SK-N-SH treated with all-trans-retinoic acid at 6 μM for 48 hours (cell line): ENCODE measurements at regions not wholly inside any gene's neighbourhood (a gene's known extent, or its start where the extent isn't known, plus 50 kb on each side); places are given as distances from the start of the nearest gene placed in this dataset.

Experiments used
- ARNTL ChIP-seq: fragments of 450-650 bp; formaldehyde crosslinking; IDR thresholded peaks from 2 replicates; pipeline ENCODE4 v1.5.0; 2020; ENCODE audit warnings: low read depth, mild to moderate bottlenecking, moderate library complexity, borderline replicate concordance
- BACH2 ChIP-seq: fragments of 250-450 bp; sonication (Bioruptor Pico); IDR thresholded peaks from 2 replicates; pipeline ENCODE4 v1.9.0; 2021; ENCODE audit warnings: mild to moderate bottlenecking, borderline replicate concordance
- CSDC2 ChIP-seq: fragments of 250-450 bp; sonication (Bioruptor Pico); IDR thresholded peaks from 2 replicates; pipeline ENCODE4 v1.5.0; 2020; ENCODE audit warnings: mild to moderate bottlenecking, moderate library complexity
- GLIS3 ChIP-seq: fragments of 250-450 bp; sonication (Bioruptor Pico); IDR thresholded peaks from 2 replicates; pipeline ENCODE4 v1.5.0; 2020; ENCODE audit warnings: mild to moderate bottlenecking, moderate library complexity
- OSR1 ChIP-seq: fragments of 250-450 bp; sonication (Bioruptor Pico); IDR thresholded peaks from 2 replicates; pipeline ENCODE4 v1.8.0; 2022; ENCODE audit warnings: moderate library complexity, mild to moderate bottlenecking, inconsistent platforms
- PPARA ChIP-seq: fragments of 250-450 bp; sonication (Bioruptor Pico); IDR thresholded peaks from 2 replicates; pipeline ENCODE4 v1.5.0; 2020; ENCODE audit warnings: mild to moderate bottlenecking, borderline replicate concordance
- SNAI2 ChIP-seq: fragments of 250-450 bp; sonication (Bioruptor Pico); IDR thresholded peaks from 2 replicates; pipeline ENCODE4 v1.5.0; 2020; ENCODE audit warnings: mild to moderate bottlenecking, moderate library complexity
- ZFP3 ChIP-seq: fragments of 250-450 bp; sonication (Bioruptor Pico); IDR thresholded peaks from 2 replicates; pipeline ENCODE4 v1.5.0; 2020; ENCODE audit warnings: mild to moderate bottlenecking, moderate library complexity
- ZFP30 ChIP-seq: fragments of 450-650 bp; formaldehyde crosslinking; IDR thresholded peaks from 2 replicates; pipeline ENCODE4 v1.5.0; 2022; ENCODE audit warnings: mild to moderate bottlenecking, moderate library complexity
- ZNF8 ChIP-seq: fragments of 450-650 bp; formaldehyde crosslinking; IDR thresholded peaks from 2 replicates; pipeline ENCODE4 v1.5.0; 2020; ENCODE audit warnings: mild to moderate bottlenecking, moderate library complexity
- TF ChIP-seq, protein P1 (sequence below): fragments of 250-450 bp; sonication (Bioruptor Pico); IDR thresholded peaks from 2 replicates; pipeline ENCODE4 v1.5.1; 2020; ENCODE audit warnings: low read depth, mild to moderate bottlenecking, moderate library complexity
- TF ChIP-seq, protein P2 (sequence below): fragments of 250-450 bp; sonication (Bioruptor Pico); IDR thresholded peaks from 2 replicates; pipeline ENCODE4 v1.8.0; 2021; ENCODE audit warnings: low read depth, mild to moderate bottlenecking, moderate library complexity, borderline replicate concordance
- TF ChIP-seq, protein P3 (sequence below): fragments of 250-450 bp; sonication (Bioruptor Pico); IDR thresholded peaks from 2 replicates; pipeline ENCODE4 v1.8.0; 2020; ENCODE audit warnings: mild to moderate bottlenecking, moderate library complexity, borderline replicate concordance
- TF ChIP-seq, protein P4 (sequence below): fragments of 250-450 bp; sonication (Bioruptor Pico); IDR thresholded peaks from 2 replicates; pipeline ENCODE4 v1.5.1; 2021; ENCODE audit warnings: mild to moderate bottlenecking, moderate library complexity

DNA sequence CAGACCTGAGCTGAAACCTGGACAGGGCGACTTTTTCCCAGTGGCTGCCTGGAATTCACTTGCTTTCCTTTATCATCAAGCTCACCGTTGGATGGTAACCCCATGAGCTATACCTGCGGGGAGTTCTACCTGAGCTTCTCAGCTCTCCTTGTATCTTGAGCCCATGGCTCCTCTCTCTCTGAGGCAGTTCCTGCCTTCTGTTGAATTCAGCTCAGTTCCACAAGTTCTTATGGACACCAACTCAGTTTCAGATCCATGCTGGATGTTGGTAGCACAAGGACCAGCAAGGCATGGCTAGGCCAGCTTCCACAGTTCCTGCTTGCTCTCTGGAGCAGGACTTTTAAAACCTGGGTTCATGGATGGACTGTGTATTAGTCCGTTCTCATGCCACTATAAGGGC is 58.3 kb upstream of the AMPD3 start:
- TF ChIP-seq, protein P1, sequence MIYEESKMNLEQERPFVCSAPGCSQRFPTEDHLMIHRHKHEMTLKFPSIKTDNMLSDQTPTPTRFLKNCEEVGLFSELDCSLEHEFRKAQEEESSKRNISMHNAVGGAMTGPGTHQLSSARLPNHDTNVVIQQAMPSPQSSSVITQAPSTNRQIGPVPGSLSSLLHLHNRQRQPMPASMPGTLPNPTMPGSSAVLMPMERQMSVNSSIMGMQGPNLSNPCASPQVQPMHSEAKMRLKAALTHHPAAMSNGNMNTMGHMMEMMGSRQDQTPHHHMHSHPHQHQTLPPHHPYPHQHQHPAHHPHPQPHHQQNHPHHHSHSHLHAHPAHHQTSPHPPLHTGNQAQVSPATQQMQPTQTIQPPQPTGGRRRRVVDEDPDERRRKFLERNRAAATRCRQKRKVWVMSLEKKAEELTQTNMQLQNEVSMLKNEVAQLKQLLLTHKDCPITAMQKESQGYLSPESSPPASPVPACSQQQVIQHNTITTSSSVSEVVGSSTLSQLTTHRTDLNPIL, result no peak
- TF ChIP-seq, protein P2, sequence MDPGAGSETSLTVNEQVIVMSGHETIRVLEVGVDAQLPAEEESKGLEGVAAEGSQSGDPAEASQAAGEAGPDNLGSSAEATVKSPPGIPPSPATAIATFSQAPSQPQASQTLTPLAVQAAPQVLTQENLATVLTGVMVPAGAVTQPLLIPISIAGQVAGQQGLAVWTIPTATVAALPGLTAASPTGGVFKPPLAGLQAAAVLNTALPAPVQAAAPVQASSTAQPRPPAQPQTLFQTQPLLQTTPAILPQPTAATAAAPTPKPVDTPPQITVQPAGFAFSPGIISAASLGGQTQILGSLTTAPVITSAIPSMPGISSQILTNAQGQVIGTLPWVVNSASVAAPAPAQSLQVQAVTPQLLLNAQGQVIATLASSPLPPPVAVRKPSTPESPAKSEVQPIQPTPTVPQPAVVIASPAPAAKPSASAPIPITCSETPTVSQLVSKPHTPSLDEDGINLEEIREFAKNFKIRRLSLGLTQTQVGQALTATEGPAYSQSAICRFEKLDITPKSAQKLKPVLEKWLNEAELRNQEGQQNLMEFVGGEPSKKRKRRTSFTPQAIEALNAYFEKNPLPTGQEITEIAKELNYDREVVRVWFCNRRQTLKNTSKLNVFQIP, result no peak
- TF ChIP-seq BACH2, result no peak
- no peak for TF ChIP-seq ZFP3 (CRISPR knock-in tag)
- TF ChIP-seq OSR1 (CRISPR knock-in tag), result no peak
- no peak for TF ChIP-seq PPARA (CRISPR knock-in tag)
- TF ChIP-seq ARNTL (CRISPR knock-in tag), result no peak
- no peak for TF ChIP-seq CSDC2 (CRISPR knock-in tag)
- TF ChIP-seq, protein P3, sequence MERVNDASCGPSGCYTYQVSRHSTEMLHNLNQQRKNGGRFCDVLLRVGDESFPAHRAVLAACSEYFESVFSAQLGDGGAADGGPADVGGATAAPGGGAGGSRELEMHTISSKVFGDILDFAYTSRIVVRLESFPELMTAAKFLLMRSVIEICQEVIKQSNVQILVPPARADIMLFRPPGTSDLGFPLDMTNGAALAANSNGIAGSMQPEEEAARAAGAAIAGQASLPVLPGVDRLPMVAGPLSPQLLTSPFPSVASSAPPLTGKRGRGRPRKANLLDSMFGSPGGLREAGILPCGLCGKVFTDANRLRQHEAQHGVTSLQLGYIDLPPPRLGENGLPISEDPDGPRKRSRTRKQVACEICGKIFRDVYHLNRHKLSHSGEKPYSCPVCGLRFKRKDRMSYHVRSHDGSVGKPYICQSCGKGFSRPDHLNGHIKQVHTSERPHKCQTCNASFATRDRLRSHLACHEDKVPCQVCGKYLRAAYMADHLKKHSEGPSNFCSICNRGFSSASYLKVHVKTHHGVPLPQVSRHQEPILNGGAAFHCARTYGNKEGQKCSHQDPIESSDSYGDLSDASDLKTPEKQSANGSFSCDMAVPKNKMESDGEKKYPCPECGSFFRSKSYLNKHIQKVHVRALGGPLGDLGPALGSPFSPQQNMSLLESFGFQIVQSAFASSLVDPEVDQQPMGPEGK (CRISPR knock-in tag), result no peak
- TF ChIP-seq ZFP30 (CRISPR knock-in tag), result no peak
- TF ChIP-seq ZNF8 (CRISPR knock-in tag), result no peak
- no peak for TF ChIP-seq SNAI2 (CRISPR knock-in tag)
- TF ChIP-seq, protein P4, sequence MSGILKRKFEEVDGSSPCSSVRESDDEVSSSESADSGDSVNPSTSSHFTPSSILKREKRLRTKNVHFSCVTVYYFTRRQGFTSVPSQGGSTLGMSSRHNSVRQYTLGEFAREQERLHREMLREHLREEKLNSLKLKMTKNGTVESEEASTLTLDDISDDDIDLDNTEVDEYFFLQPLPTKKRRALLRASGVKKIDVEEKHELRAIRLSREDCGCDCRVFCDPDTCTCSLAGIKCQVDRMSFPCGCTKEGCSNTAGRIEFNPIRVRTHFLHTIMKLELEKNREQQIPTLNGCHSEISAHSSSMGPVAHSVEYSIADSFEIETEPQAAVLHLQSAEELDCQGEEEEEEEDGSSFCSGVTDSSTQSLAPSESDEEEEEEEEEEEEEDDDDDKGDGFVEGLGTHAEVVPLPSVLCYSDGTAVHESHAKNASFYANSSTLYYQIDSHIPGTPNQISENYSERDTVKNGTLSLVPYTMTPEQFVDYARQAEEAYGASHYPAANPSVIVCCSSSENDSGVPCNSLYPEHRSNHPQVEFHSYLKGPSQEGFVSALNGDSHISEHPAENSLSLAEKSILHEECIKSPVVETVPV (CRISPR knock-in tag), result no peak
- TF ChIP-seq GLIS3 (CRISPR knock-in tag), result no peak
